ENCODE measurements at regions not wholly inside any gene's neighbourhood (a gene's known extent, or its start where the extent isn't known, plus 50 kb on each side); places are given as distances from the start of the nearest gene placed in this dataset.

GRCh38 chr3:34924961-34925360 is 714.4 kb upstream of the ARPP21 start:
- TF ChIP-seq CTCF (IDR thresholded peaks at IDR 0.05; ENCODE audit: low read length, missing control alignments): no peak
- no peak overlapping the region for H3K4me3 ChIP-seq (replicated peaks; ENCODE audit: low read depth, low read length)
- no peak for DNase-seq (ENCODE audit: low read depth)

- no peak for DNase-seq (ENCODE audit: low read depth)
- TF ChIP-seq CTCF (IDR thresholded peaks at IDR 0.05; ENCODE audit: low read length, missing control alignments): no peak
- no peak overlapping the region for H3K4me3 ChIP-seq (replicated peaks; ENCODE audit: low read depth, low read length)
Measured at GRCh38 chr3:34925851-34926250, 713.5 kb upstream of the ARPP21 start.

GRCh38 chr3:34929036-34929435 is 710.3 kb upstream of the ARPP21 start:
- H3K4me3 ChIP-seq (replicated peaks; ENCODE audit: low read depth, low read length): no peak overlapping the region
- no peak for TF ChIP-seq CTCF (IDR thresholded peaks at IDR 0.05; ENCODE audit: low read length, missing control alignments)

GRCh38 chr3:34934660-34935059 is 704.7 kb upstream of the ARPP21 start:
- TF ChIP-seq CTCF (IDR thresholded peaks at IDR 0.05; ENCODE audit: low read length, missing control alignments): no peak
- no peak overlapping the region for H3K4me3 ChIP-seq (replicated peaks; ENCODE audit: low read depth, low read length)
- DNase-seq (ENCODE audit: low read depth): peak; percentile 3

More at GRCh38 chr3:34929036-34929435, 710.3 kb upstream of the ARPP21 start:
- DNase-seq (ENCODE audit: low read depth): peak; percentile 7

GRCh38 chr3:34938784-34939183 is 700.5 kb upstream of the ARPP21 start:
- H3K4me3 ChIP-seq (replicated peaks; ENCODE audit: low read depth, low read length): no peak overlapping the region
- TF ChIP-seq CTCF (IDR thresholded peaks at IDR 0.05; ENCODE audit: low read length, missing control alignments): no peak
- DNase-seq (ENCODE audit: low read depth): no peak

- H3K4me3 ChIP-seq (replicated peaks; ENCODE audit: low read depth, low read length): no peak overlapping the region
- DNase-seq (ENCODE audit: low read depth): no peak
- no peak for TF ChIP-seq CTCF (IDR thresholded peaks at IDR 0.05; ENCODE audit: low read length, missing control alignments)
Measured at GRCh38 chr3:34942256-34942655, 697.1 kb upstream of the ARPP21 start.

- H3K4me3 ChIP-seq (replicated peaks; ENCODE audit: low read depth, low read length): no peak overlapping the region
- no peak for TF ChIP-seq CTCF (IDR thresholded peaks at IDR 0.05; ENCODE audit: low read length, missing control alignments)
- peak; percentile 95 for DNase-seq (ENCODE audit: low read depth)
Measured at GRCh38 chr3:34947834-34948233, 691.5 kb upstream of the ARPP21 start.

Data from fibroblast of pulmonary artery (primary cell).